ENCODE measurements at regions not wholly inside any gene's neighbourhood (a gene's known extent, or its start where the extent isn't known, plus 50 kb on each side); places are given as distances from the start of the nearest gene placed in this dataset.

DNA sequence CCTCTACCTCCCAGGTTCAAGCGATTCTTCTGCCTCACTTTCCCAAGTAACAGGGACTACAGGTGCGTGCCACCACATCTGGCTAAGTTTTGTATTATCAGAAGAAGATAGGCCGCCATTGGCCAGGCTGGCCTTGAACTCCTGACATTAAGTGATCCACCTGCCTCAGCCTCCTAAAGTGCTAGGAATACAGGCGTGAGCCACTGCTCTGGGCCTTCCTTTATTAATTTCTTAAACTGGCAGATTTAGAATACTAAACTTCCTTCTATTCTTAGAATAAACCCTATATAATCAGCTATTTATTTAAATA, 86.6 kb downstream of the HFE start:
- DNase-seq (ENCODE audit: low read depth in 2 of 2) = no peak
- no peak overlapping the region for H3K4me3 ChIP-seq (replicated peaks in 1 of 2; ENCODE audit: low read depth in 2 of 2, low read length in 2 of 2)
- TF ChIP-seq, protein P1, sequence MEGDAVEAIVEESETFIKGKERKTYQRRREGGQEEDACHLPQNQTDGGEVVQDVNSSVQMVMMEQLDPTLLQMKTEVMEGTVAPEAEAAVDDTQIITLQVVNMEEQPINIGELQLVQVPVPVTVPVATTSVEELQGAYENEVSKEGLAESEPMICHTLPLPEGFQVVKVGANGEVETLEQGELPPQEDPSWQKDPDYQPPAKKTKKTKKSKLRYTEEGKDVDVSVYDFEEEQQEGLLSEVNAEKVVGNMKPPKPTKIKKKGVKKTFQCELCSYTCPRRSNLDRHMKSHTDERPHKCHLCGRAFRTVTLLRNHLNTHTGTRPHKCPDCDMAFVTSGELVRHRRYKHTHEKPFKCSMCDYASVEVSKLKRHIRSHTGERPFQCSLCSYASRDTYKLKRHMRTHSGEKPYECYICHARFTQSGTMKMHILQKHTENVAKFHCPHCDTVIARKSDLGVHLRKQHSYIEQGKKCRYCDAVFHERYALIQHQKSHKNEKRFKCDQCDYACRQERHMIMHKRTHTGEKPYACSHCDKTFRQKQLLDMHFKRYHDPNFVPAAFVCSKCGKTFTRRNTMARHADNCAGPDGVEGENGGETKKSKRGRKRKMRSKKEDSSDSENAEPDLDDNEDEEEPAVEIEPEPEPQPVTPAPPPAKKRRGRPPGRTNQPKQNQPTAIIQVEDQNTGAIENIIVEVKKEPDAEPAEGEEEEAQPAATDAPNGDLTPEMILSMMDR (IDR thresholded peaks at IDR 0.05; ENCODE audit: low read depth, low read length) = no peak

GRCh38 chr6:26175033-26175427, 87.8 kb downstream of the HFE start:
- TF ChIP-seq, protein P1 (IDR thresholded peaks at IDR 0.05; ENCODE audit: low read depth, low read length) = no peak
- H3K4me3 ChIP-seq (replicated peaks in 1 of 2; ENCODE audit: low read depth in 2 of 2, low read length in 2 of 2) = no peak overlapping the region
- DNase-seq (ENCODE audit: low read depth in 2 of 2) = no peak

- H3K4me3 ChIP-seq (replicated peaks in 1 of 2; ENCODE audit: low read depth in 2 of 2, low read length in 2 of 2) = no peak overlapping the region
- TF ChIP-seq, protein P1 (IDR thresholded peaks at IDR 0.05; ENCODE audit: low read depth, low read length) = peak; percentile 65
- peak; percentile 83 to 88 for DNase-seq (ENCODE audit: low read depth in 2 of 2)
Observed at GRCh38 chr6:26175428-26176181, 88.4 kb downstream of the HFE start.

DNA sequence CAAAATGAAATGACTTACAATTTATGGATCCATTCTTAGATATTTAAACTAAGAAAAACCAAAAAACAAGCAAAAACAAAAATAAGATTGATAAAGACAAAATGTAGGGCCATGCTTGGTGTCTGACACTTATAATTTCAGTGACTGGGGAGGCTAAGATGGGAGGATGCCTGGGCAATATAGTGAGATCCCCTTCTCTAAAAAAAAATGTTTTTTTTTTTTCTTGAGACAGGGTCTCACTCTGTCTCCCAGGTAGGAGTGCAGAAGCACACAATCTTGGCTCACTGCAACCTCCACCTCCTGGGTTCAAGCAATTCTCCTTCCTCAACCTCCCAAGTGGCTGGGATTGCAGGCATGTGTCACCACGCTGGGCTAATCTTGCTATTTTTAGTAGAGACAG, 92.4 kb downstream of the HFE start:
- DNase-seq (ENCODE audit: low read depth in 2 of 2) = no peak
- TF ChIP-seq, protein P1 (IDR thresholded peaks at IDR 0.05; ENCODE audit: low read depth, low read length) = no peak
- H3K4me3 ChIP-seq (replicated peaks in 1 of 2; ENCODE audit: low read depth in 2 of 2, low read length in 2 of 2) = no peak overlapping the region

DNA sequence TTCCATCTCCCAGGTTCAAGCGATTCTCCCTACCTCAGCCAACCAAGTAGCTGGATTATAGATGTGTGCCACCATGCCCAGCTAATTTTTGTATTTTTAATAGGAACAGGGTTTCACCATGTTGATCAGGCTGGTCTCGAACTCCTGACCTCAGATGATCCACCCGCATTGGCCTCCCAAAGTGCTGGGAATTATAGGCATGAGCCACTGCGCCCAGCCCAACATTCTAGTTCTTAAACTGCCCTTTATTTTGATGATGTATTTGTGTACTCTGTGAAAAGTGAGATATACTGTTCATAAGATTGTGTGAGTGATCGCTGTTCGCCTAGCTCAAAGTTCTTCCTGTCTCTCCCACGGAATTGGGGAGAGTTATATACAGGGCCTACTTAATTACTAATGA, 93.1 kb downstream of the HFE start:
- DNase-seq (ENCODE audit: low read depth in 2 of 2) = no peak
- TF ChIP-seq, protein P1 (IDR thresholded peaks at IDR 0.05; ENCODE audit: low read depth, low read length) = no peak
- no peak overlapping the region for H3K4me3 ChIP-seq (replicated peaks in 1 of 2; ENCODE audit: low read depth in 2 of 2, low read length in 2 of 2)

DNA sequence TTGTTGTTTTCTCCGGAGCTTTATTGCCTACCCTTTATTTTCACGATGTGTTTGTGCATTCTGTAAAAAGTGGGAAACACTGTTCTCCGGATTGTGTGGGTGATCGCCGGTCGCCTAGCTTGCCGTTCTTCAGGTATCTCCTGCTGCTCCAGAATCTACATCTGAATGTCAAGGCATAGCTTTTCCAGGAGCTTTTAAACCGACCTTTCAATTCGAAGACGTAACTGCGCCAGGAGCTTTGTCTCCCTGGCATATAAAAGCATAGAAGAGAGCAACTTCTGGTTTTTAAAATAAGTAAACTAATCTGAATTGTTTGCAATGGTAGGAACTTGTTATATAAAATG, 96.0 kb downstream of the HFE start:
- peak overlapping the region in 1 of 2 donors; percentile 48 for H3K4me3 ChIP-seq (replicated peaks in 1 of 2; ENCODE audit: low read depth in 2 of 2, low read length in 2 of 2)
- no peak for DNase-seq (ENCODE audit: low read depth in 2 of 2)
- TF ChIP-seq, protein P1 (IDR thresholded peaks at IDR 0.05; ENCODE audit: low read depth, low read length) = no peak

All from cardiac fibroblast (primary cell).